Heart left ventricle (tissue), 16 donors: ENCODE measurements at regions not wholly inside any gene's neighbourhood (a gene's known extent, or its start where the extent isn't known, plus 50 kb on each side); places are given as distances from the start of the nearest gene placed in this dataset.

Source experiments
- ATAC-seq, 4 donors: fragments of 200-7000 bp; cut with Tn5 transposase; one replicate each; pipeline ENCODE4 v1.9.1; 2020 to 2022; ENCODE audit warnings: moderate library complexity in 4 of 4, mild to moderate bottlenecking in 3 of 4, moderate number of reproducible peaks in 1 of 4
- DNase-seq, 5 donors: peaks; one replicate each; pipeline ENCODE4 v3.0.0-alpha.2; 2020
- H3K27ac ChIP-seq, 12 donors: fragments of 200-600 bp; sonication (generic) in 4 of 12; one replicate each; pipeline versions ENCODE4 v1.5.0 to v1.8.0; 2016 to 2022; ENCODE audit warnings: mild to moderate bottlenecking in 2 of 12
- H3K27me3 ChIP-seq, 9 donors: fragments of 200-600 bp; sonication (generic) in 2 of 9; one replicate each; pipeline versions ENCODE4 v1.5.1 to v1.8.0; 2016 to 2022; ENCODE audit warnings: mild to moderate bottlenecking in 3 of 9
- H3K36me3 ChIP-seq, 9 donors: fragments of 200-600 bp; sonication (generic) in 2 of 9; one replicate each; pipeline versions ENCODE4 v1.5.0 to v1.8.0; 2018 to 2022; ENCODE audit warnings: mild to moderate bottlenecking in 2 of 9
- H3K4me1 ChIP-seq, 12 donors: fragments of 200-600 bp; sonication (generic) in 4 of 12; one replicate each; pipeline versions ENCODE4 v1.5.0 to v1.8.0; 2016 to 2022; ENCODE audit warnings: mild to moderate bottlenecking in 3 of 12
- H3K4me3 ChIP-seq, 12 donors: fragments of 200-600 bp; sonication (generic) in 4 of 12; one replicate each; pipeline versions ENCODE4 v1.5.0 to v1.8.0; 2017 to 2022; ENCODE audit warnings: mild to moderate bottlenecking in 9 of 12, moderate library complexity in 4 of 12
- H3K9me3 ChIP-seq, 12 donors: fragments of 200-600 bp; sonication (generic) in 4 of 12; one replicate each; pipeline versions ENCODE4 v1.5.0 to v1.8.0; 2016 to 2022; ENCODE audit warnings: mild to moderate bottlenecking in 1 of 12
- CTCF ChIP-seq, 12 donors: fragments of 200-600 bp; sonication (generic) in 4 of 12; IDR thresholded peaks; one replicate each; pipeline versions ENCODE4 v1.5.0 to v1.8.0; 2018 to 2022; ENCODE audit warnings: antibody characterized with exemption in 12 of 12, mild to moderate bottlenecking in 5 of 12
- POLR2A ChIP-seq, 2 donors: fragments of 450-650 bp; IDR thresholded peaks; one replicate each; pipeline ENCODE4 v1.6.1; 2017; ENCODE audit warnings: antibody characterized with exemption in 2 of 2, mild to moderate bottlenecking in 2 of 2, moderate library complexity in 2 of 2
- WGBS, 4 donors: extraction: QIAGEN DNeasy Blood & Tissue Kit in 2 of 4; methylation state at CpG; one replicate each; pipeline versions ENCODE4 v1.1.5 to v1.1.7; 2013 to 2018; 5-methylcytosine and 5-hydroxymethylcytosine counted together
- intact Hi-C, 10 donors: fragments of 100-400 bp; cut with DNase I; formaldehyde crosslinking; loops; one replicate each; pipeline versions ENCODE4 v1.11.1 to v1.14.2; 2022
- donor health status: ischemic (EF 13 %, LVEDD 7.1; RV severe dilation, severe dysfunction).
- donor health status: healthy with polysubstance abuse.
- donor health status: DM: no; HTN: yes; CAD: no.
- donor health status: DM: no; HTN: no; CAD: no.
- donor health status: ischemic (EF 25% LVEDD 6.9; RV normal size, moderate dysfunction).
- donor health status: ischemic (EF 25% LVEDD 5.7; RV mildly dilated, moderate dysfunction).
- donor health status: healthy.
- donor health status: DM: yes; HTN: yes; CAD: no.
- donor health status: ischemic (EF 35%, LVEDD 5.7; RV mildly dilated, moderate dysfunction).
- donor health status: nonischemic (EF 11% LVEDD 7.7; RV severe dilation, severe dysfunction).
- donor health status: DM: yes; HTN: yes; CAD: no.
- donor health status: PGD.
- donor health status: ischemic (EF 29% LVEDD 5.4; RV normal size, mild dysfunction).
- donor health status: nonischemic (EF 23%, LVEDD 6.1; RV moderate dilation, normal function).

- Histone ChIP-seq H3K4me3 (no peak overlapping the region), H3K27me3 (no peaks in the 10 kb centered on the region), H3K4me1 (no peaks in the 10 kb centered on the region), H3K27ac (no peak overlapping the region), H3K36me3 (no peaks in the 10 kb centered on the region), H3K9me3 (no peaks in the 10 kb centered on the region)
- intact Hi-C loops, result no loop called here
- ATAC-seq (no peak), DNase-seq (no peak)
- no peak for TF ChIP-seq POLR2A (IDR thresholded peaks at IDR 0.05)
- TF ChIP-seq CTCF (IDR thresholded peaks at IDR 0.05), result no peak
- 69 to 81% (median 72%) methylated on average over 11 of the region's 11 CpGs for WGBS, 4 donors
Measured at GRCh38 chr1:90494748-90495282, 222.3 kb downstream of the BARHL2 start.

GRCh38 chr1:90488451-90488850, 228.7 kb downstream of the BARHL2 start:
- no peaks in the 10 kb centered on the region for H3K4me1 ChIP-seq
- WGBS, 4 donors, result 64 to 75% (median 67%) methylated on average over 5 of the region's 5 CpGs
- no peaks in the 10 kb centered on the region for H3K27me3 ChIP-seq
- no peaks in the 10 kb centered on the region for H3K36me3 ChIP-seq
- H3K9me3 ChIP-seq, result no peaks in the 10 kb centered on the region
- intact Hi-C loops, result no loop called here
- no peak for ATAC-seq
- TF ChIP-seq CTCF (IDR thresholded peaks at IDR 0.05) (no peak), POLR2A (IDR thresholded peaks at IDR 0.05) (no peak)
- DNase-seq, result no peak
- H3K27ac ChIP-seq, result no peak overlapping the region
- no peak overlapping the region for H3K4me3 ChIP-seq

GRCh38 chr1:90486996-90487395, 230.1 kb downstream of the BARHL2 start:
- Histone ChIP-seq H3K4me1 (no peaks in the 10 kb centered on the region), H3K4me3 (no peak overlapping the region), H3K9me3 (no peaks in the 10 kb centered on the region), H3K27me3 (no peaks in the 10 kb centered on the region), H3K36me3 (no peaks in the 10 kb centered on the region), H3K27ac (no peak overlapping the region)
- ATAC-seq (no peak), DNase-seq (no peak)
- intact Hi-C loops, result no loop called here
- TF ChIP-seq CTCF (IDR thresholded peaks at IDR 0.05), result no peak
- no peak for TF ChIP-seq POLR2A (IDR thresholded peaks at IDR 0.05)
- WGBS, 4 donors, result 73 to 83% (median 78%) methylated on average over 3 of the region's 3 CpGs

GRCh38 chr1:90486134-90486824, 230.8 kb downstream of the BARHL2 start:
- Histone ChIP-seq H3K9me3 (no peaks in the 10 kb centered on the region), H3K4me3 (no peak overlapping the region), H3K4me1 (no peaks in the 10 kb centered on the region), H3K27ac (no peak overlapping the region), H3K36me3 (no peaks in the 10 kb centered on the region), H3K27me3 (no peaks in the 10 kb centered on the region)
- DNase-seq, result no peak
- ATAC-seq, result no peak
- no peak for TF ChIP-seq CTCF (IDR thresholded peaks at IDR 0.05)
- no peak for TF ChIP-seq POLR2A (IDR thresholded peaks at IDR 0.05)
- WGBS, 4 donors, result 86 to 93% (median 90%) methylated on average over 1 of the region's 1 CpG
- intact Hi-C loops, result no loop called here
